Motor neuron (in vitro differentiated cells): ENCODE measurements at regions not wholly inside any gene's neighbourhood (a gene's known extent, or its start where the extent isn't known, plus 50 kb on each side); places are given as distances from the start of the nearest gene placed in this dataset.

Experiments
- ATAC-seq, 8 experiments: fragments of 200-7000 bp; cut with Tn5 transposase; replicated peaks in 6 of 8; 2 replicates each; pipeline ENCODE4 v1.8.0; 2021; ENCODE audit warnings: mild to moderate bottlenecking in 8 of 8, moderate library complexity in 8 of 8
- H3K27ac ChIP-seq, 2 donors: fragments of 250-450 bp; sonication (Bioruptor Pico); 2 replicates each; pipeline ENCODE4 v1.9.0; 2021; ENCODE audit warnings: antibody characterized with exemption in 2 of 2, mild to moderate bottlenecking in 2 of 2, moderate library complexity in 1 of 2
- H3K4me1 ChIP-seq, 2 donors: fragments of 250-450 bp; sonication (Bioruptor Pico); replicated peaks in 1 of 2; 2 replicates each; pipeline ENCODE4 v1.6.1; 2021; ENCODE audit warnings: antibody characterized with exemption in 2 of 2, mild to moderate bottlenecking in 2 of 2, moderate library complexity in 1 of 2
- H3K4me3 ChIP-seq, 5 donors: fragments of 250-450 bp; sonication (Bioruptor Pico); 2 replicates each; pipeline ENCODE4 v1.9.0; 2021; ENCODE audit warnings: antibody characterized with exemption in 5 of 5, mild to moderate bottlenecking in 5 of 5, moderate library complexity in 4 of 5
- WGBS, 10 experiments: fragments of 450-650 bp; shearing (Covaris generic); methylation state at CpG; one replicate each; pipeline ENCODE4 v1.0.0; 2022; 5-methylcytosine and 5-hydroxymethylcytosine counted together
- in situ Hi-C, 9 experiments: fragments of 400-800 bp; cut with MboI; loops; one replicate each; pipeline ENCODE4 v1.15.0; 2021; ENCODE audit warnings: low sequenced_read_pairs in 9 of 9, low pct_unique_long_range_greater_than_20kb in 2 of 9; ENCODE audit not compliant: unreplicated experiment in 9 of 9

GRCh38 chr3:177973241-177973840, 562.9 kb upstream of the KCNMB2 start:
- H3K4me1 ChIP-seq = no peaks in the 10 kb centered on the region
- no peak overlapping the region for H3K27ac ChIP-seq
- 14 to 100% (median 82%) methylated on average over 1 to 2 of the region's 2 CpGs; no CpG with 5 or more reads in 2 of the 10 experiments for WGBS, 10 experiments
- peak in 3 of 8 experiments; percentile 43 to 81 (median 67) for ATAC-seq
- no peak overlapping the region for H3K4me3 ChIP-seq
- in situ Hi-C loops = no loop called here

DNA sequence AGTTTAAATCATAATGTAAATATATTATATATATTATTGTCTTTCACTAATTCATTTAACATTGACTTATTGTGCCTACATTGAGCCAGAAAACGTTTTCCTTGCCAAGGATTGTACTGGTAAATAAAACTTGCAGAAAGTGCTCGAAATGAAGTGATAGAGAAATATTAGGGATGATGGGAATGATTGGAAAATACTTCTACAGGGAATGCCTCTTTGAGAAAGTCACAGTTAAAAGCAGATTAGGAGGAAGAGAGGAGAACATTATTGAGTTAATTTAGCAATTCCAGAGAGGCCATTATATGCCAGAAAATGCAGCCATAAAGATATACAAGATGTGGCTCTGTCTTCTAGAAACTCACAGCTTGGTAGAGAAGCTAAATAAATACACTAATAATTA, 560.0 kb upstream of the KCNMB2 start:
- 28 to 92% (median 70%) methylated on average over 1 to 2 of the region's 2 CpGs; no CpG with 5 or more reads in 1 of the 10 experiments for WGBS, 10 experiments

DNA sequence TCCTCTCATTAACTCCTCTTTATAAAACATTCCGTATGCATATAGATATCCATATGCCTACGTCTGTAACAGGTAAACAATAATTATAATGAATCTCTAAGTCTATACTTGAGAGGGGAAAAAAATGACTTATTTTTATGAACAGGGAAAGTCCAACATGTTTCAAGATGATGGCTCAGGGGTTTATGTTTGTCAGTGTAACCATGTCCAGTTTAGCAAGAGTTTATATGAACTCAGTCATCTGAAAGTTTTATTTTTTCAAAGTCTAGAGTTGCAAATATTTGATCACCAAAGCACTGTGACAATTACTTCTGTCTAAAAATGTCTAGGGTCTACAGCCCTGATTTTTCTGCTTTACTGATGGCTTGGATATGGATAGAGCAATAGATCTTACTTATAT, 559.4 kb upstream of the KCNMB2 start:
- Histone ChIP-seq H3K27ac (no peak overlapping the region), H3K4me1 (no peaks in the 10 kb centered on the region), H3K4me3 (no peak overlapping the region)
- ATAC-seq = no peak
- in situ Hi-C loops = no loop called here
- WGBS, 10 experiments = 76 to 100% (median 92%) methylated on average over 1 to 2 of the region's 2 CpGs; no CpG with 5 or more reads in 2 of the 10 experiments

More for the DNA sequence above, 560.0 kb upstream of the KCNMB2 start:
- in situ Hi-C loops = no loop called here
- Histone ChIP-seq H3K27ac (no peak overlapping the region), H3K4me1 (no peaks in the 10 kb centered on the region), H3K4me3 (no peak overlapping the region)
- ATAC-seq = no peak

DNA sequence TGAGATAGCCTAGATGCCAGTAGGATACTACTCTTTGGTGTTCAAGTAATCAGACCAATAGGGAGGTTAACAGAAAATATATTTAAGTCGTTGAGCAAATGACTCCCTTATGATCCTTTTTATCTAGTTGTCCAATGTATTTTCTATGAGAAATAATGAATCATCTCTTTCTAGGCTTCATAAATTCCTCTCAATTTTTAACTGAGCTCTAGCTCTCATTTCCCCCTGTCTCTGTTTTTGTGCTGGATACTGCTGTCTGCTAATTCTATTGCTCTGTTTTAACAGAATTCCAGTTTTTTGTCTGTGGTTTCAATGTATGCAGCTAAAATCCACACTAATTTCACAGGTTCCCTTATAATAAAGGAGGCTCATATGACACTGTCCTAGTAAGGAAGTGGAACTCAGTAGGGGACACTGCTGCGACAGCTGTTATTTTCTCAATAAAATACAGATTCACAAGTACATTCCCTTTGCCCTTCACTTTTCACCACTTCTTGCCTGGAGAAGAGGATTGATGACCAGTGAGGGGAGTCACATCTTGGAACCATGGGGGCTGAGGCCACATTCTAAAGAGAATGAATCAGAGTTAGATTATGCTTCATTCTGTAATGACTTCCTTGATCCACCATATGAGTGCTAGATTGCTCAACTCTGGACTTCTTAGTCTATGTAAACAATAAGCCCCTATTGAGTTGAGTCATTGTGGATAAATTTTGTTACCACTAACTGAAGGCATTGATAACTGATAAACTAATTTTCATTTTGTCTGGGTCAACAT, 558.7 kb upstream of the KCNMB2 start:
- Histone ChIP-seq H3K4me1 (peaks cover 0 to 4% of the 10 kb centered on the region in 2 donors), H3K4me3 (no peak overlapping the region), H3K27ac (no peak overlapping the region)
- in situ Hi-C loops = no loop called here
- 11 to 100% (median 60%) methylated on average over 1 to 2 of the region's 2 CpGs; no CpG with 5 or more reads in 1 of the 10 experiments for WGBS, 10 experiments
- peak in 5 of 8 experiments; percentile 10 to 73 (median 47) for ATAC-seq

DNA sequence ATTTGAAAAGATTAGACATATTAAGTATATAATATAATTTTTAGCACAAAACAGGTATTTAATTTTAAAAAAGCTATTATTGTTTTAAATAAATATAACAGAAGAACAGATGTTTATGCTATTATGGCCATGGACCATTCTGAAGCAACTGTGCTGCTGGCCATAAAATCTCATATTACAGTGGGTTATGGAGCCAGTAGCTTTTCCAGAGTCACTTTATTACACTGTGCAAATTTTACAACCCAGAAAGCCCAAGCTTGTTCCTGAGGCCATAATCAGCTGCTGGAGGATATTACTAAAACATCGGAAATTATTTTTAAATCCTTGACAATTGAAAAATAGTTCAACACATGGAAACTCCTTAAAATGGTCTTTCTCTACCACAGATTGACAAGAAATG, 557.3 kb upstream of the KCNMB2 start:
- no peak for ATAC-seq
- Histone ChIP-seq H3K27ac (no peak overlapping the region), H3K4me1 (peaks cover 0 to 4% of the 10 kb centered on the region in 2 donors), H3K4me3 (no peak overlapping the region)
- 20 to 100% (median 90%) methylated on average over 1 of the region's 1 CpG; no CpG with 5 or more reads in 2 of the 10 experiments for WGBS, 10 experiments
- in situ Hi-C loops = no loop called here

- no peak overlapping the region for H3K27ac ChIP-seq
- 9 to 100% (median 89%) methylated on average over 1 of the region's 1 CpG; no CpG with 5 or more reads in 2 of the 10 experiments for WGBS, 10 experiments
- peaks cover 0 to 4% of the 10 kb centered on the region in 2 donors for H3K4me1 ChIP-seq
- no peak overlapping the region for H3K4me3 ChIP-seq
- ATAC-seq = no peak
- in situ Hi-C loops = no loop called here
Observed at GRCh38 chr3:177979703-177980102, 556.5 kb upstream of the KCNMB2 start.

DNA sequence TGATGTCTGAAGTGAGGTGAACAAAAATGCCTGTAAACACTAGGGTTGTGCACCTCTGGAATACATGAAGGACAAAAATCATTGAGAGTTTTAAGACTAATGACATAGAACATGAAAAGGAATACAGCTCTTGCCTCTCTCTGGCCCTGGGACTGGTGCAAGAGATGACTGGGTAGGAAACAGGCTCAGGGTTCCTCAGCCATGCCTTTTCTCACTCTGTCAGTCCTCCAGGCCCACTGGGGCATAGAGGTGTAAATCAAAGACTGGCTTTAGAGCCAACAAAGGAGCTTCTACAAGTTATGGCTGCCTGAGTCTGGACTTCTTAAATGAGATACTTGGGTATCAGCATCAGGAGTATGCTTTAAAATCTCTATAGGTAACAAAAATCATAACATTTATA, 554.7 kb upstream of the KCNMB2 start:
- no peak for ATAC-seq
- Histone ChIP-seq H3K27ac (no peak overlapping the region), H3K4me3 (no peak overlapping the region), H3K4me1 (peaks cover 0 to 14% of the 10 kb centered on the region in 2 donors)
- in situ Hi-C loops = no loop called here

DNA sequence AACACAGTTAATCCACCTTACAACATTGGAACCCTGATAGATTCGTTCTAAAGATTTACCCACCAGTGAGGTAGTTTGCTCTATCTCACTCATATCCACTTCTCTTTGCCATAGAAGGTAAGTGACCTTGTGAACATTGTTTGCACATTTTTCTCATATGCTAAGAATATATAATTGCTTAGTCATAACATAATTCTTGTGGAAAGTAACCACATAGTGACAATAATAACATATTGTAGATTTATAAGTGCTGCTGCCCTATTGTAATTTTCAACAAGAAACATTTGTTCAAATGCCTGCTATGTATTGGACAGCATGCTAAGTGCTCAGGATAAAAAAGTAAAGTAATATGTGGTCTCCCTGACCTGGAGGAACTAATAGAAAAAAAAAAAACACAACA, 554.2 kb upstream of the KCNMB2 start:
- no peak overlapping the region for H3K27ac ChIP-seq
- in situ Hi-C loops = no loop called here
- H3K4me1 ChIP-seq = peaks cover 0 to 14% of the 10 kb centered on the region in 2 donors
- 50 to 89% (median 80%) methylated on average over 1 of the region's 1 CpG; no CpG with 5 or more reads in 5 of the 10 experiments for WGBS, 10 experiments
- ATAC-seq = peak in 3 of 8 experiments; percentile 25 to 88 (median 41)
- no peak overlapping the region for H3K4me3 ChIP-seq

DNA sequence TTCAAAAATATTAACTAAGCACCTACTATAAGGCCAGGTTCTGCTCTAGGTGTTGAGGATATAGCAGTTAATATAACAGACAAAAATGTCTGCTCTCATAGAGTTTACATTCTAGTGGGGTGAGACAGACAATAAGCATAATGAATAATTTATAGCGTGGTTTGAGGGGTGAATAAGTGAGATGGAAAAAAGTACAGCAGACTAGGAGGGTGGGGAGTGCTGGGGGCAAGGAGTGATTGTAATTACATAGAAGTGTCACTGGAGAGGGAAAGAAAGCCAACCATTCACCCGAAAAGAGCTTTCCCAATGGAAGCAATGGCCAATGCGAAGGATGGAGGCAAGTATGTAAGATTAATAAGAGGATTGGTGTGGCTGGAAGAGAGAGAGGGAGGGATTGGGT, 552.9 kb upstream of the KCNMB2 start:
- Histone ChIP-seq H3K4me1 (peaks cover 0 to 14% of the 10 kb centered on the region in 2 donors), H3K4me3 (no peak overlapping the region), H3K27ac (no peak overlapping the region)
- WGBS, 10 experiments = 0 to 100% (median 60%) methylated on average over 1 to 3 of the region's 3 CpGs
- in situ Hi-C loops = no loop called here
- ATAC-seq = peak in 2 of 8 experiments; percentile 51 to 52

- Histone ChIP-seq H3K4me3 (no peak overlapping the region), H3K27ac (no peak overlapping the region), H3K4me1 (no peaks in the 10 kb centered on the region)
- in situ Hi-C loops = no loop called here
- no peak for ATAC-seq
- WGBS, 10 experiments = 52 to 100% (median 85%) methylated on average over 1 to 6 of the region's 6 CpGs
Observed at GRCh38 chr3:177992993-177993970, 543.0 kb upstream of the KCNMB2 start.

- H3K4me1 ChIP-seq = no peaks in the 10 kb centered on the region
- H3K27ac ChIP-seq = no peak overlapping the region
- ATAC-seq = no peak
- in situ Hi-C loops = no loop called here
- H3K4me3 ChIP-seq = no peak overlapping the region
Observed at GRCh38 chr3:177994976-177995375, 541.3 kb upstream of the KCNMB2 start.

- Histone ChIP-seq H3K4me3 (no peak overlapping the region), H3K4me1 (no peaks in the 10 kb centered on the region), H3K27ac (no peak overlapping the region)
- in situ Hi-C loops = no loop called here
- WGBS, 10 experiments = 43 to 100% (median 92%) methylated on average over 1 of the region's 1 CpG; no CpG with 5 or more reads in 1 of the 10 experiments
- ATAC-seq = no peak
Observed at GRCh38 chr3:177995381-177996085, 540.7 kb upstream of the KCNMB2 start.
